ENCODE measurements at regions not wholly inside any gene's neighbourhood (a gene's known extent, or its start where the extent isn't known, plus 50 kb on each side); places are given as distances from the start of the nearest gene placed in this dataset.

DNA sequence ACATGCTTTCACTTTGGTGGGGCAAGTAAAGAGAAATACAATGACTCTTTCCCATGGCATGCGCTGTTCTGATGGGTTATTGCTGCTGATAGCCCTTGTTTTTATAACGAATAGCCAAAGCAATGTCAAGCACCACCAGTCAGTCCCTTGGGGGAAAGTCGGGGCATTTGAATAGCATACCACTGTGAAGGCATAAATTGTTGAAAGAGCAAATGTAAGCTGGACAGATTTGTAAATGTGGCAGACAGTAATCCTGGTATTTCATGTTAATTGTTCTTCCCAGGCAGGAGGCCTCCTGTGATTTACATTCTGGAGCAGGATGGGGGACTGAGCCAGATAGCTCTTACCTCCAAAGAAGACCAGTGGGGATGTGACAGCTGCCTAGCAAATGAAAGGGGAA is 293.3 kb downstream of the ADRA2A start (continued):
- TF ChIP-seq, protein P1, sequence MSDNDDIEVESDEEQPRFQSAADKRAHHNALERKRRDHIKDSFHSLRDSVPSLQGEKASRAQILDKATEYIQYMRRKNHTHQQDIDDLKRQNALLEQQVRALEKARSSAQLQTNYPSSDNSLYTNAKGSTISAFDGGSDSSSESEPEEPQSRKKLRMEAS (IDR thresholded peaks at IDR 0.05): no peak

All from H1 (cell line).